Liver (tissue), 3 donors: ENCODE measurements at regions not wholly inside any gene's neighbourhood (a gene's known extent, or its start where the extent isn't known, plus 50 kb on each side); places are given as distances from the start of the nearest gene placed in this dataset.

Experiments used
- JUND ChIP-seq, 2 donors: IDR thresholded peaks; 2 replicates each; pipeline ENCODE4 v1.6.1; 2016; ENCODE audit warnings: antibody characterized with exemption in 2 of 2
- RAD21 ChIP-seq, 2 donors: IDR thresholded peaks; 2 replicates each; pipeline ENCODE4 v1.6.1; 2016; ENCODE audit warnings: antibody characterized with exemption in 2 of 2, mild to moderate bottlenecking in 2 of 2
- RXRA ChIP-seq, 2 donors: IDR thresholded peaks; 2 replicates each; pipeline ENCODE4 v1.6.1; 2017 to 2018; ENCODE audit warnings: antibody characterized with exemption in 2 of 2, mild to moderate bottlenecking in 1 of 2
- SP1 ChIP-seq: IDR thresholded peaks from 2 replicates; pipeline ENCODE4 v1.6.1; 2018; ENCODE audit warnings: antibody characterized with exemption, mild to moderate bottlenecking
- TF ChIP-seq, protein P1 (sequence below): IDR thresholded peaks from 2 replicates; pipeline ENCODE4 v1.6.1; 2016; ENCODE audit warnings: antibody characterized with exemption, mild to moderate bottlenecking
- TF ChIP-seq, protein P2 (sequence below): fragments of 150-350 bp; IDR thresholded peaks from 2 replicates; pipeline ENCODE4 v1.5.1; 2017; ENCODE audit warnings: improper control_type of control experiment, low read depth, low read length; ENCODE audit not compliant: missing input control
- TF ChIP-seq, protein P3 (sequence below): IDR thresholded peaks from 2 replicates; pipeline ENCODE4 v1.6.1; 2016; ENCODE audit warnings: antibody characterized with exemption
- TF ChIP-seq, protein P4 (sequence below): IDR thresholded peaks from 2 replicates; pipeline ENCODE4 v1.6.1; 2016; ENCODE audit warnings: antibody characterized with exemption
- donor health status: healthy.
- donor health status: healthy.

DNA sequence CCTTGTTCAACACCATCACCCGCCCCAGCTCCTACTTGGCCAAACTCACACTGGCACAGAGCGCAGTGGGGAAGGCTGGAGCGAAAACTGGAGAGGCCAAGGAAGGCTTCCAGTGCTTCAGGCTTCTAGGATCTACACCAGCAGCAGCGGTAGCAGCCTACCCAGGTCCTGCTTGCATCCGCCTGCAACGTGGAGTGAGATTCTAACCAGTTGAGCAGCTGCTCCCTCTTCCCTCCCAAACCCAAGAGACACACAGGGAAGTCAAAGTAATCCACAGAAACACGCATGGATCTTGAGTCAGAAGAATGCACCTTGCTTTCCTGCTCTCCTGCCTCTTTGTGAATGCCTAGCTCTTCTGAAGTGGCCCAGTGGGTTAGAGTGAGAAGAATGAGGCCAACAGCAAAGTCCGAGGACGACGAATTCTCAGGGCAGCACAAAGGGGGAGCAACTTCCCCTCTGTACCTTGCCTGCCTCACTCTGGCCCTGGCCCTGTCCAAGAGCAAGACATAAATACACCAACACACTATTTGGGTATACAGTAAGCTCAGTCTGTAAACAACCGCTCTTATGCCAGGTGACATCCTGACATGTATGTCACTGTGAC lies 95.9 kb upstream of the FOXQ1 start:
- TF ChIP-seq, protein P1, sequence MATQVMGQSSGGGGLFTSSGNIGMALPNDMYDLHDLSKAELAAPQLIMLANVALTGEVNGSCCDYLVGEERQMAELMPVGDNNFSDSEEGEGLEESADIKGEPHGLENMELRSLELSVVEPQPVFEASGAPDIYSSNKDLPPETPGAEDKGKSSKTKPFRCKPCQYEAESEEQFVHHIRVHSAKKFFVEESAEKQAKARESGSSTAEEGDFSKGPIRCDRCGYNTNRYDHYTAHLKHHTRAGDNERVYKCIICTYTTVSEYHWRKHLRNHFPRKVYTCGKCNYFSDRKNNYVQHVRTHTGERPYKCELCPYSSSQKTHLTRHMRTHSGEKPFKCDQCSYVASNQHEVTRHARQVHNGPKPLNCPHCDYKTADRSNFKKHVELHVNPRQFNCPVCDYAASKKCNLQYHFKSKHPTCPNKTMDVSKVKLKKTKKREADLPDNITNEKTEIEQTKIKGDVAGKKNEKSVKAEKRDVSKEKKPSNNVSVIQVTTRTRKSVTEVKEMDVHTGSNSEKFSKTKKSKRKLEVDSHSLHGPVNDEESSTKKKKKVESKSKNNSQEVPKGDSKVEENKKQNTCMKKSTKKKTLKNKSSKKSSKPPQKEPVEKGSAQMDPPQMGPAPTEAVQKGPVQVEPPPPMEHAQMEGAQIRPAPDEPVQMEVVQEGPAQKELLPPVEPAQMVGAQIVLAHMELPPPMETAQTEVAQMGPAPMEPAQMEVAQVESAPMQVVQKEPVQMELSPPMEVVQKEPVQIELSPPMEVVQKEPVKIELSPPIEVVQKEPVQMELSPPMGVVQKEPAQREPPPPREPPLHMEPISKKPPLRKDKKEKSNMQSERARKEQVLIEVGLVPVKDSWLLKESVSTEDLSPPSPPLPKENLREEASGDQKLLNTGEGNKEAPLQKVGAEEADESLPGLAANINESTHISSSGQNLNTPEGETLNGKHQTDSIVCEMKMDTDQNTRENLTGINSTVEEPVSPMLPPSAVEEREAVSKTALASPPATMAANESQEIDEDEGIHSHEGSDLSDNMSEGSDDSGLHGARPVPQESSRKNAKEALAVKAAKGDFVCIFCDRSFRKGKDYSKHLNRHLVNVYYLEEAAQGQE: no peak
- TF ChIP-seq RAD21 (IDR thresholded peaks at IDR 0.05) (no peak), SP1 (no peak), RXRA (IDR thresholded peaks at IDR 0.05) (no peak), JUND (IDR thresholded peaks at IDR 0.05) (no peak)
- TF ChIP-seq, protein P2, sequence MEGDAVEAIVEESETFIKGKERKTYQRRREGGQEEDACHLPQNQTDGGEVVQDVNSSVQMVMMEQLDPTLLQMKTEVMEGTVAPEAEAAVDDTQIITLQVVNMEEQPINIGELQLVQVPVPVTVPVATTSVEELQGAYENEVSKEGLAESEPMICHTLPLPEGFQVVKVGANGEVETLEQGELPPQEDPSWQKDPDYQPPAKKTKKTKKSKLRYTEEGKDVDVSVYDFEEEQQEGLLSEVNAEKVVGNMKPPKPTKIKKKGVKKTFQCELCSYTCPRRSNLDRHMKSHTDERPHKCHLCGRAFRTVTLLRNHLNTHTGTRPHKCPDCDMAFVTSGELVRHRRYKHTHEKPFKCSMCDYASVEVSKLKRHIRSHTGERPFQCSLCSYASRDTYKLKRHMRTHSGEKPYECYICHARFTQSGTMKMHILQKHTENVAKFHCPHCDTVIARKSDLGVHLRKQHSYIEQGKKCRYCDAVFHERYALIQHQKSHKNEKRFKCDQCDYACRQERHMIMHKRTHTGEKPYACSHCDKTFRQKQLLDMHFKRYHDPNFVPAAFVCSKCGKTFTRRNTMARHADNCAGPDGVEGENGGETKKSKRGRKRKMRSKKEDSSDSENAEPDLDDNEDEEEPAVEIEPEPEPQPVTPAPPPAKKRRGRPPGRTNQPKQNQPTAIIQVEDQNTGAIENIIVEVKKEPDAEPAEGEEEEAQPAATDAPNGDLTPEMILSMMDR: no peak
- TF ChIP-seq, protein P3, sequence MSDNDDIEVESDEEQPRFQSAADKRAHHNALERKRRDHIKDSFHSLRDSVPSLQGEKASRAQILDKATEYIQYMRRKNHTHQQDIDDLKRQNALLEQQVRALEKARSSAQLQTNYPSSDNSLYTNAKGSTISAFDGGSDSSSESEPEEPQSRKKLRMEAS: no peak
- TF ChIP-seq, protein P4, sequence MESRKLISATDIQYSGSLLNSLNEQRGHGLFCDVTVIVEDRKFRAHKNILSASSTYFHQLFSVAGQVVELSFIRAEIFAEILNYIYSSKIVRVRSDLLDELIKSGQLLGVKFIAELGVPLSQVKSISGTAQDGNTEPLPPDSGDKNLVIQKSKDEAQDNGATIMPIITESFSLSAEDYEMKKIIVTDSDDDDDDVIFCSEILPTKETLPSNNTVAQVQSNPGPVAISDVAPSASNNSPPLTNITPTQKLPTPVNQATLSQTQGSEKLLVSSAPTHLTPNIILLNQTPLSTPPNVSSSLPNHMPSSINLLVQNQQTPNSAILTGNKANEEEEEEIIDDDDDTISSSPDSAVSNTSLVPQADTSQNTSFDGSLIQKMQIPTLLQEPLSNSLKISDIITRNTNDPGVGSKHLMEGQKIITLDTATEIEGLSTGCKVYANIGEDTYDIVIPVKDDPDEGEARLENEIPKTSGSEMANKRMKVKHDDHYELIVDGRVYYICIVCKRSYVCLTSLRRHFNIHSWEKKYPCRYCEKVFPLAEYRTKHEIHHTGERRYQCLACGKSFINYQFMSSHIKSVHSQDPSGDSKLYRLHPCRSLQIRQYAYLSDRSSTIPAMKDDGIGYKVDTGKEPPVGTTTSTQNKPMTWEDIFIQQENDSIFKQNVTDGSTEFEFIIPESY: no peak
